ENCODE measurements at regions not wholly inside any gene's neighbourhood (a gene's known extent, or its start where the extent isn't known, plus 50 kb on each side); places are given as distances from the start of the nearest gene placed in this dataset.

GRCh38 chr5:54739371-54739770 lies 221.8 kb downstream of the SNX18 start (continued):
- TF ChIP-seq, protein P1, sequence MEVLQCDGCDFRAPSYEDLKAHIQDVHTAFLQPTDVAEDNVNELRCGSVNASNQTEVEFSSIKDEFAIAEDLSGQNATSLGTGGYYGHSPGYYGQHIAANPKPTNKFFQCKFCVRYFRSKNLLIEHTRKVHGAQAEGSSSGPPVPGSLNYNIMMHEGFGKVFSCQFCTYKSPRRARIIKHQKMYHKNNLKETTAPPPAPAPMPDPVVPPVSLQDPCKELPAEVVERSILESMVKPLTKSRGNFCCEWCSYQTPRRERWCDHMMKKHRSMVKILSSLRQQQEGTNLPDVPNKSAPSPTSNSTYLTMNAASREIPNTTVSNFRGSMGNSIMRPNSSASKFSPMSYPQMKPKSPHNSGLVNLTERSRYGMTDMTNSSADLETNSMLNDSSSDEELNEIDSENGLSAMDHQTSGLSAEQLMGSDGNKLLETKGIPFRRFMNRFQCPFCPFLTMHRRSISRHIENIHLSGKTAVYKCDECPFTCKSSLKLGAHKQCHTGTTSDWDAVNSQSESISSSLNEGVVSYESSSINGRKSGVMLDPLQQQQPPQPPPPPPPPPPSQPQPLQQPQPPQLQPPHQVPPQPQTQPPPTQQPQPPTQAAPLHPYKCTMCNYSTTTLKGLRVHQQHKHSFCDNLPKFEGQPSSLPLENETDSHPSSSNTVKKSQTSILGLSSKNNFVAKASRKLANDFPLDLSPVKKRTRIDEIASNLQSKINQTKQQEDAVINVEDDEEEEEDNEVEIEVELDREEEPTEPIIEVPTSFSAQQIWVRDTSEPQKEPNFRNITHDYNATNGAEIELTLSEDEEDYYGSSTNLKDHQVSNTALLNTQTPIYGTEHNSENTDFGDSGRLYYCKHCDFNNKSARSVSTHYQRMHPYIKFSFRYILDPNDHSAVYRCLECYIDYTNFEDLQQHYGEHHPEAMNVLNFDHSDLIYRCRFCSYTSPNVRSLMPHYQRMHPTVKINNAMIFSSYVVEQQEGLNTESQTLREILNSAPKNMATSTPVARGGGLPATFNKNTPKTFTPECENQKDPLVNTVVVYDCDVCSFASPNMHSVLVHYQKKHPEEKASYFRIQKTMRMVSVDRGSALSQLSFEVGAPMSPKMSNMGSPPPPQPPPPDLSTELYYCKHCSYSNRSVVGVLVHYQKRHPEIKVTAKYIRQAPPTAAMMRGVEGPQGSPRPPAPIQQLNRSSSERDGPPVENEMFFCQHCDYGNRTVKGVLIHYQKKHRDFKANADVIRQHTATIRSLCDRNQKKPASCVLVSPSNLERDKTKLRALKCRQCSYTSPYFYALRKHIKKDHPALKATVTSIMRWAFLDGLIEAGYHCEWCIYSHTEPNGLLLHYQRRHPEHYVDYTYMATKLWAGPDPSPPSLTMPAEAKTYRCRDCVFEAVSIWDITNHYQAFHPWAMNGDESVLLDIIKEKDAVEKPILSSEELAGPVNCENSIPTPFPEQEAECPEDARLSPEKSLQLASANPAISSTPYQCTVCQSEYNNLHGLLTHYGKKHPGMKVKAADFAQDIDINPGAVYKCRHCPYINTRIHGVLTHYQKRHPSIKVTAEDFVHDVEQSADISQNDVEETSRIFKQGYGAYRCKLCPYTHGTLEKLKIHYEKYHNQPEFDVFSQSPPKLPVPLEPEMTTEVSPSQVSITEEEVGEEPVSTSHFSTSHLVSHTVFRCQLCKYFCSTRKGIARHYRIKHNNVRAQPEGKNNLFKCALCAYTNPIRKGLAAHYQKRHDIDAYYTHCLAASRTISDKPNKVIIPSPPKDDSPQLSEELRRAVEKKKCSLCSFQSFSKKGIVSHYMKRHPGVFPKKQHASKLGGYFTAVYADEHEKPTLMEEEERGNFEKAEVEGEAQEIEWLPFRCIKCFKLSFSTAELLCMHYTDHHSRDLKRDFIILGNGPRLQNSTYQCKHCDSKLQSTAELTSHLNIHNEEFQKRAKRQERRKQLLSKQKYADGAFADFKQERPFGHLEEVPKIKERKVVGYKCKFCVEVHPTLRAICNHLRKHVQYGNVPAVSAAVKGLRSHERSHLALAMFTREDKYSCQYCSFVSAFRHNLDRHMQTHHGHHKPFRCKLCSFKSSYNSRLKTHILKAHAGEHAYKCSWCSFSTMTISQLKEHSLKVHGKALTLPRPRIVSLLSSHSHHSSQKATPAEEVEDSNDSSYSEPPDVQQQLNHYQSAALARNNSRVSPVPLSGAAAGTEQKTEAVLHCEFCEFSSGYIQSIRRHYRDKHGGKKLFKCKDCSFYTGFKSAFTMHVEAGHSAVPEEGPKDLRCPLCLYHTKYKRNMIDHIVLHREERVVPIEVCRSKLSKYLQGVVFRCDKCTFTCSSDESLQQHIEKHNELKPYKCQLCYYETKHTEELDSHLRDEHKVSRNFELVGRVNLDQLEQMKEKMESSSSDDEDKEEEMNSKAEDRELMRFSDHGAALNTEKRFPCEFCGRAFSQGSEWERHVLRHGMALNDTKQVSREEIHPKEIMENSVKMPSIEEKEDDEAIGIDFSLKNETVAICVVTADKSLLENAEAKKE (CRISPR knock-in tag; IDR thresholded peaks at IDR 0.05), result no peak
- TF ChIP-seq ZNF331 (CRISPR knock-in tag; IDR thresholded peaks at IDR 0.05; ENCODE audit: low read depth), result no peak
- no peak for TF ChIP-seq STAT1 (IDR thresholded peaks at IDR 0.05; ENCODE audit: unreplicated experiment)

GRCh38 chr5:54738973-54739367 lies 221.4 kb downstream of the SNX18 start:
- peaks cover 2% of the 10 kb centered on the region; the same call in 1 of the 2 replicates for H3K4me1 ChIP-seq (ENCODE audit: insufficient read depth)
- H3K4me2 ChIP-seq, result no peak overlapping the region
- peaks cover 11% of the 10 kb centered on the region for H3K9me2 ChIP-seq (ENCODE audit: insufficient read depth)
- no peak overlapping the region for H3K27ac Mint-ChIP-seq
- H3K9me3 Mint-ChIP-seq, result no peaks in the 10 kb centered on the region
- ATAC-seq (no peak), DNase-seq (ENCODE audit: low spot score) (no peak)
- H3K4me1 Mint-ChIP-seq, result peaks cover 16% of the 10 kb centered on the region
- no peaks in the 10 kb centered on the region for H3K79me2 ChIP-seq (replicated peaks; ENCODE audit: insufficient read depth)
- H3K27me3 Mint-ChIP-seq (ENCODE audit: insufficient read depth, low read depth, poor library complexity), result no peaks in the 10 kb centered on the region
- no peaks in the 10 kb centered on the region for H3K36me3 ChIP-seq (ENCODE audit: insufficient read depth)
- no peaks in the 10 kb centered on the region for H4K20me1 ChIP-seq (replicated peaks; ENCODE audit: insufficient read depth)
- TF ChIP-seq JUNB (IDR thresholded peaks at IDR 0.05; ENCODE audit: unreplicated experiment) (no peak), ZNF331 (CRISPR knock-in tag; IDR thresholded peaks at IDR 0.05; ENCODE audit: low read depth) (no peak), ZNF114 (CRISPR knock-in tag; IDR thresholded peaks at IDR 0.05) (no peak), CTCF (conservative IDR thresholded peaks at IDR 0.05; ENCODE audit: low read depth in 2 of 2) (no peak), STAT1 (IDR thresholded peaks at IDR 0.05; ENCODE audit: unreplicated experiment) (no peak), ETS1 (IDR thresholded peaks at IDR 0.05) (no peak)
- TF ChIP-seq, protein P2, sequence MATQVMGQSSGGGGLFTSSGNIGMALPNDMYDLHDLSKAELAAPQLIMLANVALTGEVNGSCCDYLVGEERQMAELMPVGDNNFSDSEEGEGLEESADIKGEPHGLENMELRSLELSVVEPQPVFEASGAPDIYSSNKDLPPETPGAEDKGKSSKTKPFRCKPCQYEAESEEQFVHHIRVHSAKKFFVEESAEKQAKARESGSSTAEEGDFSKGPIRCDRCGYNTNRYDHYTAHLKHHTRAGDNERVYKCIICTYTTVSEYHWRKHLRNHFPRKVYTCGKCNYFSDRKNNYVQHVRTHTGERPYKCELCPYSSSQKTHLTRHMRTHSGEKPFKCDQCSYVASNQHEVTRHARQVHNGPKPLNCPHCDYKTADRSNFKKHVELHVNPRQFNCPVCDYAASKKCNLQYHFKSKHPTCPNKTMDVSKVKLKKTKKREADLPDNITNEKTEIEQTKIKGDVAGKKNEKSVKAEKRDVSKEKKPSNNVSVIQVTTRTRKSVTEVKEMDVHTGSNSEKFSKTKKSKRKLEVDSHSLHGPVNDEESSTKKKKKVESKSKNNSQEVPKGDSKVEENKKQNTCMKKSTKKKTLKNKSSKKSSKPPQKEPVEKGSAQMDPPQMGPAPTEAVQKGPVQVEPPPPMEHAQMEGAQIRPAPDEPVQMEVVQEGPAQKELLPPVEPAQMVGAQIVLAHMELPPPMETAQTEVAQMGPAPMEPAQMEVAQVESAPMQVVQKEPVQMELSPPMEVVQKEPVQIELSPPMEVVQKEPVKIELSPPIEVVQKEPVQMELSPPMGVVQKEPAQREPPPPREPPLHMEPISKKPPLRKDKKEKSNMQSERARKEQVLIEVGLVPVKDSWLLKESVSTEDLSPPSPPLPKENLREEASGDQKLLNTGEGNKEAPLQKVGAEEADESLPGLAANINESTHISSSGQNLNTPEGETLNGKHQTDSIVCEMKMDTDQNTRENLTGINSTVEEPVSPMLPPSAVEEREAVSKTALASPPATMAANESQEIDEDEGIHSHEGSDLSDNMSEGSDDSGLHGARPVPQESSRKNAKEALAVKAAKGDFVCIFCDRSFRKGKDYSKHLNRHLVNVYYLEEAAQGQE (IDR thresholded peaks at IDR 0.05; ENCODE audit: unreplicated experiment), result no peak
- H3K27ac ChIP-seq (ENCODE audit: low read depth), result no peak overlapping the region
- H3K4me3 Mint-ChIP-seq, result no peak overlapping the region; the same call in 2 of the 3 replicates
- no peaks in the 10 kb centered on the region for H3K36me3 Mint-ChIP-seq (ENCODE audit: low read depth)
- H3K27me3 ChIP-seq (ENCODE audit: insufficient read depth), result no peaks in the 10 kb centered on the region
- H3K4me3 ChIP-seq, result no peak overlapping the region
- no peaks in the 10 kb centered on the region for H3F3A ChIP-seq (replicated peaks; ENCODE audit: low read depth)
- H2AFZ ChIP-seq, result no peak overlapping the region

All from GM23338 (cell line).